NCI-H1105 treated with DMSO at 0.1 percent for 48 hours (cell line): ENCODE measurements at regions not wholly inside any gene's neighbourhood (a gene's known extent, or its start where the extent isn't known, plus 50 kb on each side); places are given as distances from the start of the nearest gene placed in this dataset.
"Not testable (repeated sequence)": the region's sequence is repeated elsewhere in the genome, so short reads cannot be mapped to it uniquely, and the experiment has no call there.

Experiments
- DNase-seq: peaks from one replicate; lab custom pipeline; 2025; lab: John Stamatoyannopoulos, UW

GRCh38 chr18:15060279-15060880 lies 312.4 kb downstream of the ANKRD30B start:
- not testable (repeated sequence) for DNase-seq

- not testable (repeated sequence) for DNase-seq
These were observed 313.4 kb downstream of the ANKRD30B start for GRCh38 chr18:15061289-15061896.

- peak; percentile 85 for DNase-seq
These were observed 318.5 kb downstream of the ANKRD30B start for GRCh38 chr18:15066434-15066833.

- DNase-seq, result not testable (repeated sequence)
These were observed 323.3 kb downstream of the ANKRD30B start for GRCh38 chr18:15071311-15071710.
